ENCODE measurements at regions not wholly inside any gene's neighbourhood (a gene's known extent, or its start where the extent isn't known, plus 50 kb on each side); places are given as distances from the start of the nearest gene placed in this dataset.

DNA sequence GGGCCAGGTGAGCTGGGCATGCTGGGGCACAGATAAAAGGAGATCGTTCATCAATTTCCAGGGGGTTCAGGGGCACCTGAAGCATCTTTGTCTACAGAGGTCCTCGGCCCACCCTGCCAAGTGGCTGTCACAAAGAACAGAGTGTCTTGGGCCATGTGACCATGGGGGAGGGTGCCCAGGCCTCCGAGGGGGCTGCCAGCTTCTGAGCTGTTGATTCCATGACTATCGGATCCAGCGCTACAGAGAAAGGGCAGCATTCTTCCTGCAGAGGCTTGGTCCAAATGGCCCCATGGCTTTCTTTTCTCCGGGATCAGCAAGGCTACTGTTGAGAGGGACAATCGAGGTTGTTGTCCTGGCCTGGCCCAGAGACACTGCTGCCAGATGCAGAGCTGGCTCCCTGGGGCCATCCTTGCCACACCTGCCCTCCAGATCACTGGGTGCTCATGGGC, 289.2 kb downstream of the ZSWIM6 start:
- no peak for TF ChIP-seq CTCF (conservative IDR thresholded peaks at IDR 0.05; ENCODE audit: low read depth, low read length)
- no peak for DNase-seq (ENCODE audit: low read depth)

GRCh38 chr5:61622156-61622555, 290.1 kb downstream of the ZSWIM6 start:
- no peak overlapping the region for H3K4me3 ChIP-seq (ENCODE audit: low read length)
- TF ChIP-seq CTCF (conservative IDR thresholded peaks at IDR 0.05; ENCODE audit: low read depth, low read length): no peak
- no peak for DNase-seq (ENCODE audit: low read depth)

More for the DNA sequence above, 289.2 kb downstream of the ZSWIM6 start:
- no peak overlapping the region for H3K4me3 ChIP-seq (ENCODE audit: low read length)

- no peak for DNase-seq (ENCODE audit: low read depth)
- TF ChIP-seq CTCF (conservative IDR thresholded peaks at IDR 0.05; ENCODE audit: low read depth, low read length): peak; percentile 49
- H3K4me3 ChIP-seq (ENCODE audit: low read length): no peak overlapping the region
These were observed 291.5 kb downstream of the ZSWIM6 start for GRCh38 chr5:61623401-61624069.

DNA sequence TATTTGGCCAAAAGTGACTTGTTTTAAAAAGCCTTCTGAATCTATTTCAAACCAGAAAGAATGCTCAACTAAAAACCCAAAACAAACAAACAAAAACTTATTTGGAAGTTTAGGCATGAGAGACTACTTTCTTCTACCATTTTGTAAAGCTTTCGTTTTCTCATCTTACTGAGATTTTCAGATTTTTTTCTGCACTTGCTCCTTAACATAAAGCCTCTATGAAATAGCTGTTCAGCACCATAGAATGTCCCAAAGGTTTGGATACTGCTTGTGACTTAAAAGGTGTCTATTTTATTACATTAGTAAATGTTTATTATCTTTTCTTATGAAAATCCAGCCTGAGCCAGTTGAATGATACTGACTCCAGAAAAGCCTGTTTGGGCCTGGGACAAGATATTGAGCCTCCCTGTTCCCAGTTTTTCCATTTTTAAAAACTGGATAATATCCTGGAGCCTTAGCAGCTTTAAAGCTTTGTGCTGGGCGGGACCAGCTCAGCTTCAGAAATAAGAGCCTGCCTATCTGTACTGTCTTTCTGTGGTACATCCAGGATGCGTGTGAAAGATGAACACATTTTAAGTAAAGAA, 292.6 kb downstream of the ZSWIM6 start:
- TF ChIP-seq CTCF (conservative IDR thresholded peaks at IDR 0.05; ENCODE audit: low read depth, low read length): no peak
- DNase-seq (ENCODE audit: low read depth): no peak
- H3K4me3 ChIP-seq (ENCODE audit: low read length): peak overlapping the region; percentile 65

GRCh38 chr5:61625137-61625561, 293.1 kb downstream of the ZSWIM6 start:
- H3K4me3 ChIP-seq (ENCODE audit: low read length): peak overlapping the region; percentile 65
- DNase-seq (ENCODE audit: low read depth): no peak
- TF ChIP-seq CTCF (conservative IDR thresholded peaks at IDR 0.05; ENCODE audit: low read depth, low read length): no peak

GRCh38 chr5:61625681-61626621, 293.9 kb downstream of the ZSWIM6 start:
- no peak for DNase-seq (ENCODE audit: low read depth)
- no peak for TF ChIP-seq CTCF (conservative IDR thresholded peaks at IDR 0.05; ENCODE audit: low read depth, low read length)
- peak overlapping the region; percentile 65 for H3K4me3 ChIP-seq (ENCODE audit: low read length)

Measured in retinal pigment epithelial cell (primary cell).